SKM-1 (cell line): ENCODE measurements at regions not wholly inside any gene's neighbourhood (a gene's known extent, or its start where the extent isn't known, plus 50 kb on each side); places are given as distances from the start of the nearest gene placed in this dataset.

Experiments
- DNase-seq: peaks from one replicate; lab custom pipeline; 2025; ENCODE audit not compliant: unreplicated experiment; lab: John Stamatoyannopoulos, UW

DNA sequence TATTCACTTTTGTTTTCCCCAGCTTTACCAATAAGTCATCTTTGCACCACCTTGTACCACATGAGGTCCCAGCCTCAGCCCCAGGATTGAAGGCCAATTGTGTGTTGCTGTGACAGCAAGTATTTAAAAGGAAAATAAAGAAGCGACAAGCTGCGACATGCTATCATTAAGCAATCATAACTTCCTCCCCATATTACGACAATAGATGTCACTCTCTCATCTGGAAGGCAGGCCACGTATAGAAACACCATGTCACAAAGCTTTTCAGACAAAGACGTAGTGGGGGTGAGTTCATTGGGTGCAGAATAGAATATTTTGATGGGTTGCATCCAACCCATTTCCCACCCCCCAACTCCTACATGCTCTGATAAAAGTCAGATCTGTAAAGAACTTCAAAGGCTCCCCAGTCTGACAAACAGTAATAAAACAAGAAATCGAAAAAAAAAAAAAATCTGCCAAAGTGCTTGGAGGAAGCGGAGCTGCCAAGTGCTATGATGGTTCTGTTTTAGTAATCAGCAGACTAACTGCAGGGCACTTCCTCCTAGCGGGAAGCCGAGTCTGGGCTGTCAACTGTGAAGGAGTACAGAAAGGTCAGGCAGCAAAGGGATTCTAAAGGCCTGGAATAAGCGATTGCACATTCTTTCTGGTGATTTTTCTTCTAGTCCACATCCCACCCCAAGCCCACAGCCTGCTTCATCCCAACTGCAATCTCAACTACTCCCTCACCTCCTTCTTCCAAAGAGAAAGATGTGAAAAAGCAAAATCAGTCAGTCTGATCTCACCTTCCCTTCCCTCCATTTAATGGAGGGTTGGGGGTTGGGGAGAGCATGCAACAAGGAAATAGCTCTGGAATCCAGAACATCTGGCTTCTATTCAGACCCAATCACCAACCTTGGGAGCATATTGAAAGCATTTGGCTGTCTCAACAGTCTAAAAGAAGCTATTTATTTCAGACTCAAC, 131.4 kb upstream of the UBASH3B start:
- peak; percentile 64 for DNase-seq

DNA sequence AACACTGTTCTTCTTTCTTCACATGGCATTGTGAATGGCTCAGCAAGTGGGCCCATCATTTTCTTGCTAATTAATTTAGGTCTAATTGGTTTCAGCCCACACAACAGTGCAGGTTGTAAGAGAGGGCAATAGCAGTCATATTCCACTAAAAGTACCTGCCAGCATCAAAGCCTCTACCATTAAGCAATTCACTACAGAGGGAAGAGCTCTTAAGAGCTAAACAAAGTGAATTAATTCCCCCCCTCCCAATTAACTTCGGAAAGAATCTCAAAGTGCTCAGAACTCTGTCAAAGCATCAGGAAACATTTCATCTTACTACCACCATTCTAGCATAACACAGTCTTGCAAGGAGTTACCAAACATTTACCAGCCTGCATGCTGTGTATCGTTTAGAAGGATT, 133.9 kb upstream of the UBASH3B start:
- no peak for DNase-seq

DNA sequence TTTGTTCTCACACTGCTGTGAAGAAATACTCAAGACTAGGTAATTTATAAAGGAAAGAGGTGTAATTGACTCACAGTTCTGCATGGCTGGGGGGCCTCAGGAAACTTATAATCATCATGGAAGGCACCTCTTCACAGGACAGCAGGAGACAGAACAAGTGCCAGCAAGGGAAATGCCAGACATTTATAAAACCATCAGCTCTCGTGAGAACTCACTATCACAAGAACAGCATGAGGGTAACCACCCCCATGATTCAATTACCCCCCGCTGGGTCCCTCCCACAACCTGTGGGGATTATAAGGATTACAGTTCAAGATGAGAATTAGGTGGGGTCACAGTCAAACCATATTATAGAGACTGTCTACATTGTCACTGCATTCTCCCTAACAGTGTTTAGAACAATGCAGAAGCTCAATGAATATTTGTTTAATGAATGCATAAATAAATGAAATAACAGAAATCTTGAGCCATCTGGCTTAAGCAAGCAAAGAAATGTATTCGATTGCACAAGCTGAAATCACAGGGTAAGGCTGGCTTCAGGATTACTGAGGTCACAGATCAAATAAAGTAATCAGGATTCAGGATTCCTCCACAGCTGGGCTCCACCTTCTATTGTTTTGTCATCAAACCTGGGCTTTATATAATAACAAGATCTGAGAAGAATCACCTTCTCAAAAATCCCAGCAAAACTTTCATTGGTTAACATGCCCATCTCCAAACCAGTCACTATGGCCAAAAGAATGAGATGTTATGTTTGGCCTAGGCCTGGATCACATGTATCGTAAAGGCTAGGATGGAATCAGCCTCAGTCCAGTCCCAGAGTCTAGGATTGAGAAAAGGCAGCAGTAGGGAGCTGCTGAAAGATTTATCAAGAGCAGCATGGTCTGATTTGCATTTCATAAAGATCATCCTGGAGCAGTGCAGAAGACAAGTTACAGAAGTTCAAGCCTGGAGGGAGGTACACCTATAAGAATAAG, 137.8 kb upstream of the UBASH3B start:
- no peak for DNase-seq

DNA sequence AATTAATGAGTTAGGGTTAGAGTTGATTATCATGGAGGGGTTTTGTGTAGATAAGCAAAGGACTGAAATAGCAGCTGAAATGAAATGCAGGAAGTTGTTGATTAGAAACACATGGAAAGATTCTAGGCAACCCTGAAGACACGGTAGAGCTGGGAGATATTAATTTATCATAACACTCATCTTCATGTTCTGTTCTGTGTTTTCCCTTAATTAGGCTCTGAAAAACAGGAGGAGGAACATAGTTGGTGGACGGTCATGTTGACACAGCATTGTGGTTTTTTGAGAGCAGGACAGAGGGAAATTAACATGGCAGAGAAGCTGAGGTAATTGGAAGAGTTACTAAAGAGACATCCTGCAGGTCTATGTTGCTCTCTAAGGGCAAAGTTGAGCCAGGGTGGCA, 138.8 kb upstream of the UBASH3B start:
- no peak for DNase-seq

DNA sequence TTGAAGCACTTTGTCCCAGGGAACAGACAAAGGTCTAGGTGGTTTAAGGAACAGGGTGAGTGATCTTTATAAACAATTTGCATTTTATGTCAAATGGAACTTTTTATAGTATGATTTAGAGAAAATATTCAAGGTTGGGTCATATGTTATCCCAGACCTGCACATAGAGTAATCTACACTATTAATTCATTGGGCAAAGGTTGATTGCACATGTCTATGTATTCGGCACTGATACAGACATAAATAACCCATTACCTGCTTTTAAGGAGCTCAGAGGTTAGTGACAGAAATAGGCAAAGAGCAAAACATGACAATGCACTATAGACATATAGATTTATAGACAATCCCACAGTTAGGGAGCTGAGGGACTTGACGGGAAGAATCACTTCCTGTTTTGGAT, 141.5 kb upstream of the UBASH3B start:
- DNase-seq, result no peak

DNA sequence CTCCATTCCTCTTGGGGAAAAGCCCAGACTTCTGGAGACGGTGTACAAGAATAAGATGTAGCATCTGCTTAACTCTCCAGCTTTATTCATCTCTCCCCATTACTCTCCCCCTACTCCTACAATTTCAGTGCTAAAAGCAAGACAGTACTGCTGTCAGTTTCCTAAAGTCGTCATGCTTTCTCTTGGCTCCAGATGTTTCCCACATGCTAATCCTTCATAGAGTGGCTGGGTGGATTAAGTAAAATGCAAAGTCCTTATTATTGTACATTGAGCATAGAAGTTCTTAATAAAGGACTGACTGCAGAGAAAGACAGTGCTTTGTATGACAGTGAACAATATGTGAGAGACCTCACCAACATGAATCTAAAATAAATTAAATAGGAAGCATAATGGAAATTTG, 142.2 kb upstream of the UBASH3B start:
- DNase-seq, result no peak

DNA sequence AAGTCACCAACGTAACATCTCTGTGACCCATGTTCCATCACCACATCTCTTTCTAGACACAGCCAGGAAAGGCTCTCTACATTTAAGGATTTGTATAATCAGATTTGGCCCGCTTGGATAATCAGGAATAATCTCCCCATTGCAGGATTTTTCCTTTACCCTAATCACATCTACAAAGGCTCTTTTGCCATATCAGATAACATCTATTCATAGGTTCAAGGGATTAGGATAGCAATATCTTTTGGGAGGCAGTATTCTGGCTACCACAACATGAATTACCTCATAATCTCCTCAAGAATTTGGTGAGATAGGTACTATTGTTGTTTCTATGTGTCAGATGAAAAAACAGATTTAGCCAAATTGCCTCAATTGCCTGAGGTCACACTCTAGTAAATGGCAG, 142.8 kb upstream of the UBASH3B start:
- DNase-seq, result no peak

DNA sequence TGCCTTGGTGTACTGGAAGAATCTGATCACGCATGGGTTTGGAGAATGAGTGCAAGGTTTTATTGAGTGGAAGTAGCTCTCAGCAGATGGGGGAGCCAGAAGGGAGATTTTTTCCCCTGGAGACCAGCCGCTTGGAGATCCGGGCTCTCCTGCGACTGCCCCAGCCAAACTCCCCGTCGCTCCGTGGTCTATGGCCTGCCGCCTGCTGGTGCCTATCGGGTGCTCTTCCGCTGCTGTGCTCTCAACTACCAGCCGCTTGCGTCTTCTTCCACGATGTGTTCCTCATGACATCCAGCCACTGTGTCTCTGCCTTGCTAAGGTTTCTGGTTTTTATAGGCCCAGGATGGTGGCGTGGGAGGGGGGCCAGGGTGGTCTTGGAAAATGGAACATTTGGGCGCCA, 145.6 kb upstream of the UBASH3B start:
- no peak for DNase-seq

DNA sequence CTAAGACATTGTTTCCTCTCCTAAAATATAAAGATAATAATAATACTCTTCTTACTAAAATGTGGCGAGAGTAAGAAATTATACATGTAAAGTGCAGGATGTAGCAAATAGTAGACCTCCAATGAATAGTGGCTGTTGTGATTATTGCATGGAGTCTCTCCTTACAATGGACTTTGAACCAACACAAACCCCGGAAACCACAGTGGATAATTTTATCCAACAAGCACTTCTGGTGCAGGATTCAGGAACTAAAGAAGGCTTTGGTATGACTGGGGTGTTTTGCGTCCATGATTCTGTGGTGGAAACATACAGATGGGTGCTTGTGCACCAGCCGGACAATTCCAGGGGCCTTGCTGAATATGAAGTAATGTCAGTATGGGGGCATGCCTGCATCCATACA, 146.4 kb upstream of the UBASH3B start:
- no peak for DNase-seq

DNA sequence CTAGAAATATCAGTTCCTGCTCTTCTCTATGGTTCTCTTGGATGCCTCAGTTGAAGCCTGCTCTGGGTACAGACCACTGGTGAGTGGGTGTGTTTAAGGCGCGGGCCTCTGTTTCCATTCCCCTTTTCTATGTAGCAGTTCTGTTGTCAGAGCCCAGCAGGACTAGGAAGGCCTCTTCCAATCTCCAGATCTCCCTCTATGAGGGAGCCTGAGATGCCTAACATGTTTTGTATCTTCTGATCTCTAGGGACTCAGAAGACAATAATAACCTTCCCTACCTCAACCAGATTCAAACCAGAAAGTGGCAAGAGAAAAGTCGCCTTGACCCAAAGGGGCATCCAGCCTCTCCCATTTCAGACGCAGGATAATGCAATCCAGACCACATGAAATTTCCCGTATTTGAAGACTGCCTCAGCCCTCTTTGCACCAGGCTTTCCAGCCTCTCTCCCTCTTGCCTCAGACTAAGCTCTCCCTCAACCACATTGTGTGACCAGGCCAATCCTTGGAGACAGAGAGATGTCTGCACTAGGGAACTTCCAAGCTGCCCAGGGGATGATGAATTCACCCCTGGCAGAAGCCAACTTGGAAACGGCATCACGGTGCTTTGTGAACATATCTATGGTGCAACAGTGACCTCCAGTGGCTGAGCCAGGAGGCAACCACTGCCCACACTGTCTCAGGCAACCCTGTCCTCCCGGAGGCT, 150.1 kb upstream of the UBASH3B start:
- DNase-seq, result peak; percentile 31

DNA sequence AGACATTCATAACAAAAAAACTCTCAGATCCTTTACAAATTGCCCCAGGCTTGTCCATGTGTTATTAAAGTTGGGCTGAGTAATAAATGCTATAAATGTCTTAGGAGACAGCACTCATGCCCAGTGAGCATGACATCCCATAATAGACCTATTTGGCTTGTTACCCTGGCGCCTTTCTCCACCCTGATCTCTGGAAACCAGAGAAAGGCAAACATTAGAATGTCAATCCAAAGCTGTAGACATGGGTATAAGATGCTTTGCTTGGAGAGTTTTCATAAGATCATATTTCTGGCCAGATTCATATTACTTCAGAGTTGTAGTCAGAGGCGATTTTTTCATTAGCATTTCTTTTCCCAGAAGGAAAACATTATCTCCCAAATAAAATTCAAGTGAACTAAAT, 161.3 kb upstream of the UBASH3B start:
- no peak for DNase-seq

DNA sequence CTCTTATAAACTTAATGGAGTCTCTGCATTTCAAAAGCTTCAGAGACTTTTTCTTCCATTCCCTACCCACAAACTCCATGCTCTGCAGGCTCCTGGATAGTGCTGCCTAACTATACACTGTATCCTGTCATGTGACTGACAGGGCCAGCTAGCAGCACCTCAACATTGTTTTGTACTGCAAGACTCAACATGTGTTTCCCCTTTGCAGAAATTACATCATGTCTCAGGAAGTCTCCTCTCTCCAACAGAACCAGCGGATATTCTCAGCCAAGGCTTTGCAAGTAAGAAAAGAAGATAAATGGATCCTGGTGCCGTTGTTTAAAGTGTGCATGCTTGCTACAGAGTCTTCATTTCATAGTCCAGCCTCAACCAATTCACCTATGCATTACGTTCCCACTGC, 164.0 kb upstream of the UBASH3B start:
- DNase-seq, result no peak

DNA sequence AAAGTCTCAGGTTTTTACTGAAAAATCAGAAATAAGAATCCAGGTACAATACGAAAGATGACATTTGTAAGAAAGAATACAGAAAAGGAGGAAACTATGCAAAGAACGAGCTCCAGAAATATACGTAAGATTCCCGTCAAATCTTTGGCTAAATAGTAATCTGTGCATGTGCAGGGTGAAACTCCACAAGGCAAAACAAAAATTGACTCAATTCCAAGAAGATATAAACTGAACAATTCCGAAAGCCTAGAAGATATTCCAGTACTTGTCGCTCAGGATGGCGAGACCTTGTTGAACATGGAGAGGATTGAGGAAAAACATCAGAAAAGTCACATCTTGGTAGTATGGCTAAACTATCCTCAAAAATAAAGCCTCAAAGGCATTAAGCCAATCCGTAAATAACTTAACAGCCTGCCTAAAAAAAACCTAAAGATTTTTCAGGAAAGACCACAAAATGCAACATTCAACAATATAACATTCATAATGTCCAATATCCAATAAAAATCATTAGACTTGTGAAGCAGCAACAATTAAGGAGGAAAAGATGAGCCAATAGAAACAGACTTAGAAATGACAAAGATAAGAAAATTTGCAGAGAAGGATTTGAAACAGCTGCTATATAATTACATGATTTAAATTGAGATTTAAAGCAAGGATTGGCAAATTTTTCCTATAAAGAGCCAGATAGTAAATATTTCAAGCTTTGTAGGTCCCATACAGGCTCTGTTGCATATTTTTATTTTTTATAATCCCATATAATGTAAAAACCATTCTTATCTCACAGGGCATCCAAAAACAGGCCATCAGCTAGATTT, 166.4 kb upstream of the UBASH3B start:
- no peak for DNase-seq

DNA sequence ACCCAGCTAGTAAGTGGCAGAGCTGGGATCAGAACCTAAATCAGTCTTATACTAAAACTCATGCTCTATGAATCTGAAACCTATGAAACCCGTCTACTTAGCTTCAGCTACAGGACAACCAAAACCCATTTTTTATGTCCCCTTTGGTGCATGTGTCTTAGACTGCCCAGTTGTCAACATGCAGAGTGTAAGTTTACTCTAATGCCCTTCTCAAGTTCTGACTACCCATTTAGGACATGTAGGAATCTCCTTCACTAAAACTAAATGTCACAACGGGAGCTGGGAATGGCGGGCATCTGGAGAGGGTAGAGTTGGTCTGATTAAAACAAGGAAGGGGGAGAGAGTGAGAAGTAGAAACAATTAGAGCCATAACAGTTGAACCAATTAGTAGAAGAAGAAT, 167.9 kb upstream of the UBASH3B start:
- DNase-seq, result no peak

DNA sequence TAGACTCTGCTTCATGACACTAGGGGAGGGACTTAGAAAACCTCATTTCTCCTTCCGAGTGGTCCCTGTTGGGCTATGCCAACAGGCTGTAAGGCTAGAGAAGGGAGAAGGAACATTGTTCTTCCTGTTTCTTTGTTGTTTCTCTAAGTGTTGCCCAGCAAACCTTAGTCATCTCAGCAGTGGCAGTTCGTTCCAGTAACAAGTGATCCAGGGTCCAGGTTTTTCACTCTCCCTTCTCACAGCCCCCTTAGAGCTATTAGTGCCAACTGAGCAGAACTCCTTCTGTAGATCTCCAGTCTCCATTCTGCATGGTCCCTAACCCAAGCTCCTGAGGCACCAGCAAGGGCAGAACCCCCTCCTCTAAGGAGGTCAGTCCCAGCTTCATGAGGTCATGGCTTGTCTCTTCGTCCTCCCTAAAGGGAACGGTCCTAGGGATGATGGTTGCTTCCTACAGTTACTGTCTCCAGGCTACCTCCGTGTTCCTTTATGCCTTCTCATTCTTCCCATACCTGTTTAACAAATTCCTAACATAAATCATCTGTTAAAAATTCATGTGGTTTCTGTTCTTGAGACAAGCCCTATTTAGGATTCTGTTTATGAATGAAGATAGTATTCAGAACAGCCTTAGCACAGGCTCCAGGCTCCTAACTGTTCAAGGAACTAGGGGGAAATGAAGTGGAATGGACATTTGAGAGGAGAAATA, 168.6 kb upstream of the UBASH3B start:
- DNase-seq, result no peak

DNA sequence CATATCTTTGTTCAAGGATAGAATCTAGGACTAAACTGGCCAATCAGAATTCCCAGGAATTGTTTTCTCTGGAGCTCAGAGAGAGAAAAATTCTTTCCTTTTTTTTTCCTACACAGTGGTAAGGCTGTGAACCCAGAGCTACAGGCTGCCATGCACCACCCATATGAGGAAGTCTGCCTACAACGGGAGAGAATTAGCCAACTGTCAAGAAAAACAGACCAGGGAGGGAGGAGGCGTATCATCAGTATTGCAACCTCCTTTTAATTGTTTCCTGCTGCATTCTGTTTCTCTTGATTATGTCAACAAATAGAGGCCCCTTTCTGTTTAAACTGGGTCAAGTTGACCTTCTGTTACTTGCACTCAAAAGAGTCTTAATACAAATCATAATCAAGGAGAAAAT, 176.5 kb upstream of the UBASH3B start:
- no peak for DNase-seq

DNA sequence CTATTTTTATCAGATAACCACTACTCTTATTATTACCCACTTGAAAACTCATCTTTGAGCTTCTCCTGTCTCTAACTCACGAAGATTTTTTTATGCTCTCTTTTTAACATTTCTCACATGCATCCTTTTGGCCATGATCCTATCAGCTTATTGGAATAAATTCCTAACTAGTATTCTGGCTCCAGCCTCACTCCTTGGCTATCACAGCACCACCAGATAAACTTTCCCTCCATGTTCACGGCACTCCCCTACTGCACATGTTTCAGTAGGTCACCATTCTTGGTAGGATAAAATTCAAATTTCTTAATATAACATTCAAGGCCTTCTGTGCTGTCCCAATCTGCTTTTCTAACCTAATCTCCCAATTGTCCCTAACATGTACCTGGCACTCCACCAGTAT, 186.6 kb upstream of the UBASH3B start:
- no peak for DNase-seq

DNA sequence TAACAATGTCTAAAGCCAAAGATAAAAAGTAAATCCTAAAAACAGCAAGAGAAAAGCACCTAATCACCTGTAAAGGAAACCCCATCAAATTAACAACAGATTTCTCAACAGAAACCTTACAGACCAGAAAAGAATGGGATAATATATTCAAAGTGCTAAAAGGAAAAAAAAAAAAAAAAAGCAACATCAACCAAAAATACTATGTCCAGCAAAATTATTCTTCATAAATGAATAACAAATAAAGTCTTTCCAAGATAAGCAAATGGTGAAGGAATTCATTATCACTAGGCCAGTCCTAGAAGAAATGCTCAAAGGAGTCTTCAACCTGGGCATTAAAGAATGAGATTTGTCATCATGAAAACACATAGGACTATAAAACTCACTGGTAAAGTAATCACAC, 192.0 kb upstream of the UBASH3B start:
- no peak for DNase-seq

DNA sequence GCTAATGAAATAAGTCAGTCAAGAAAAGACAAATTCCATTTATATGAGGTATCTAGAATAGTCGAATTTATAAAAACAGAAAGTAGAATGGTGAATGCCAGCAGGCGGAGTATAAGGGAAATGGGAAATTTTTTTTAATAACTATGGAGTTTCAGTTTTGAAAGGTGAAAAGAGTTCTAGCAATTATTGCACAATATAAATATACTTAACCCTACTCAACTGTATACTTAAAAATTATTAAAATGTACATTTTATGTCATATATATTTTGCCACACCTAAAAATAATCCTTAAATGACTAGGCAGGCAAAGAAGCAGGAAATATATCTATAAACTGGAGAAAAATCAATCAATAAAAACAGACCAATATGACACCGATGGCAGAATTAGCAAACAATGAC, 196.5 kb upstream of the UBASH3B start:
- no peak for DNase-seq

DNA sequence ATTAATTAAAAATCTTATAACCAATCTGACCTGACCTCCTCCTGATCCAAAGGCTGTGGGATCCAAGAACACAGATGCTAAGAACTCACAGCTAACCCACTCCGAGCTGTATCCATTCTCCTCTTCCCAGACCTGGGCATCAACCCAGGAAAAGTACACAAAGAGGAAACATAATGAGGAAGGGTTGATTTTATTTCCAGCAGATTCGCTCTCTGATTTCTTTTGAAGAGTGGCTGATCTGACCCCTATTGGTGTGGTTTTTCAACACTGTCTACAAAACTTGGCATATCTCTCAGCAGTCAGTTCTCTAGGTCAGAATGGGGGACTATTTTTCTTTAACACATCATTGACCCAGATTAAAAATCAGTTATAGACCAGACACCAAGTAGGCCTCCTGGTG, 201.9 kb upstream of the UBASH3B start:
- no peak for DNase-seq
